ENCODE measurements at regions not wholly inside any gene's neighbourhood (a gene's known extent, or its start where the extent isn't known, plus 50 kb on each side); places are given as distances from the start of the nearest gene placed in this dataset.

GRCh38 chr15:87207251-87207650 is 1049.3 kb downstream of the NTRK3 start:
- TF ChIP-seq POLR2AphosphoS5 (IDR thresholded peaks at IDR 0.05; ENCODE audit: low read depth) (no peak), CTCF (IDR thresholded peaks at IDR 0.05; ENCODE audit: insufficient read depth, low read length) (no peak), REST (IDR thresholded peaks at IDR 0.05; ENCODE audit: insufficient replicate concordance, low read depth) (no peak), SPI1 (IDR thresholded peaks at IDR 0.05; ENCODE audit: borderline replicate concordance, low read depth) (no peak), GABPA (IDR thresholded peaks at IDR 0.05; ENCODE audit: low read depth) (no peak)

Measured in HL-60 (cell line).